ENCODE measurements at regions not wholly inside any gene's neighbourhood (a gene's known extent, or its start where the extent isn't known, plus 50 kb on each side); places are given as distances from the start of the nearest gene placed in this dataset.

DNA sequence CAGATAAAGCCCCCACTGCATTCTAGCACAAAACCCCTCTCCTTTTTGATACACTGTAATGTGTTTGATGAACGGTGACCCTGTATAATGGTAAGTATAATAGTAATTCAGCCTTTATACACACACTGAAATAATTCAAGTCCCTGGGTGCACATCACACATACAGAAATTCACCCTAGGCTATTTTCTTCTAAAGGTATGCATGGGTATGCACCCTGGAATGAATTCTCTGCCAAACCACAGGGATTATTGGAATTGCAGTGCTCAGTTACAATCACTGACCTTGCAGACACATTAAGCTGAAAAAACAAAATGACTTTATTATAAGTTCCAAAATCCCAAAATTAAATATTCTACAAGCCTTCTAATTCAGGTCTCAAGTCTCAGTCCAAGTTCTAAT lies 245.9 kb upstream of the FAT3 start:
- no peak overlapping the region for H3K9ac ChIP-seq (ENCODE audit: low read depth in 1 of 3, low read length in 3 of 3)
- no peak overlapping the region for H3K27ac ChIP-seq (ENCODE audit: low read depth, low read length)
- H3K9me3 ChIP-seq (ENCODE audit: control insufficient read depth in 3 of 3, low read length in 3 of 3): no peaks in the 10 kb centered on the region
- no peaks in the 10 kb centered on the region for H3K27me3 ChIP-seq (ENCODE audit: control insufficient read depth in 3 of 3, insufficient read depth in 3 of 3, low read length in 3 of 3)
- H3K4me3 ChIP-seq (ENCODE audit: low read length in 3 of 3): no peak overlapping the region
- peaks cover 0 to 6% (median 5%) of the 10 kb centered on the region in 3 donors for H3K4me1 ChIP-seq (ENCODE audit: control insufficient read depth in 3 of 3, insufficient read depth in 3 of 3, low read length in 3 of 3)
- no peaks in the 10 kb centered on the region for H3K36me3 ChIP-seq (ENCODE audit: control insufficient read depth in 3 of 3, insufficient read depth in 3 of 3, low read length in 3 of 3)

DNA sequence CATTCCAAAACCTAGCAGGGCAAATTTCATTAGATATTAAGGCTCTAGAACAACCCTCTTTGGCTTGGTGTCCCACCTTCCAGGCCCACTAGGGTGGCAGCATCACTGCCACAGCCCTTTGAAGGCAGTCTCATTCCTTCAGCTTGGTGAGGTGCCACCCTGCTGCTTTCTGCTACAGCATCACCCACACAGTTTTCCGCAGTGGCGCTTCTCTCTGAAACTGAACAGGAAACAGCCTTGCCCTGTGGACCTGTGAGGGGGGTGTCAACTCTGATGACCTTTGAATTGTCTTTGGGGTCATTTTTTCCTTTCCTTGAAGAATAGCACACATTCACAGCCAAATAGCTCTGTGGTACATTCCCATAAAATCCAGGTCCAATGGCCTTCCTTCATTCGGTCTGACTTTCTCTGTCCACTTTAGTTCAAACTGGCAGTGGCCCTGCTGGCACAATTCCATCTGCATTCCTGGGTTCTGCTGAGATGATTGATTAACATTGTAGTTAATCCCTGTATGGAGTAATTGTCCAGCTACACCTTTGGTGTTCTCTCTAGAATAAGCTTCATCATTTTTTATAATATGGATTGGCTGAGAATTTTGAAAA lies 251.9 kb upstream of the FAT3 start:
- H3K9me3 ChIP-seq (ENCODE audit: control insufficient read depth in 3 of 3, low read length in 3 of 3): no peaks in the 10 kb centered on the region
- H3K4me1 ChIP-seq (ENCODE audit: control insufficient read depth in 3 of 3, insufficient read depth in 3 of 3, low read length in 3 of 3): no peaks in the 10 kb centered on the region
- no peak overlapping the region for H3K9ac ChIP-seq (ENCODE audit: low read depth in 1 of 3, low read length in 3 of 3)
- no peak overlapping the region for H3K27ac ChIP-seq (ENCODE audit: low read depth, low read length)
- no peaks in the 10 kb centered on the region for H3K36me3 ChIP-seq (ENCODE audit: control insufficient read depth in 3 of 3, insufficient read depth in 3 of 3, low read length in 3 of 3)
- H3K27me3 ChIP-seq (ENCODE audit: control insufficient read depth in 3 of 3, insufficient read depth in 3 of 3, low read length in 3 of 3): no peaks in the 10 kb centered on the region
- no peak overlapping the region for H3K4me3 ChIP-seq (ENCODE audit: low read length in 3 of 3)

DNA sequence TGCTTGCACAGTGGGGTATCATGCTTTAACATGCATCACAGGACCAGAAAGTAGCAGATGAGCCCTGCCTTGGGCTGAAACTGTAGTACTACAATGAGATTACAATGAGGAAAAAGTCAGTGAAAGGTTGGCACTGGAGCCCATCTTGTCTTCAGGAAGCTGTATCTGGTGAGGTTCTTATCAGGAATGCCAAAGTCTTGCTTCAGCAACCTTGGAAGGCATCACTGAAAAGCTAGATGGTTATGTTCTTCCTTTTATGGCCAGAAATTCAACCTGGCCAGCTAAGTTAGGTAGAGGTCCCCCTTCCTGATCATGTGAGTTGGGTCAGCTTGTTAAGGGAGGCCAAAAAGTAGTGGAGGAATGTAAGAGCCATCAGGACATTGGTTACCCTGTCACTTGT lies 254.0 kb upstream of the FAT3 start:
- H3K9ac ChIP-seq (ENCODE audit: low read depth in 1 of 3, low read length in 3 of 3): no peak overlapping the region
- no peaks in the 10 kb centered on the region for H3K4me1 ChIP-seq (ENCODE audit: control insufficient read depth in 3 of 3, insufficient read depth in 3 of 3, low read length in 3 of 3)
- H3K27me3 ChIP-seq (ENCODE audit: control insufficient read depth in 3 of 3, insufficient read depth in 3 of 3, low read length in 3 of 3): no peaks in the 10 kb centered on the region
- no peaks in the 10 kb centered on the region for H3K36me3 ChIP-seq (ENCODE audit: control insufficient read depth in 3 of 3, insufficient read depth in 3 of 3, low read length in 3 of 3)
- H3K27ac ChIP-seq (ENCODE audit: low read depth, low read length): no peak overlapping the region
- H3K4me3 ChIP-seq (ENCODE audit: low read length in 3 of 3): no peak overlapping the region
- no peaks in the 10 kb centered on the region for H3K9me3 ChIP-seq (ENCODE audit: control insufficient read depth in 3 of 3, low read length in 3 of 3)

DNA sequence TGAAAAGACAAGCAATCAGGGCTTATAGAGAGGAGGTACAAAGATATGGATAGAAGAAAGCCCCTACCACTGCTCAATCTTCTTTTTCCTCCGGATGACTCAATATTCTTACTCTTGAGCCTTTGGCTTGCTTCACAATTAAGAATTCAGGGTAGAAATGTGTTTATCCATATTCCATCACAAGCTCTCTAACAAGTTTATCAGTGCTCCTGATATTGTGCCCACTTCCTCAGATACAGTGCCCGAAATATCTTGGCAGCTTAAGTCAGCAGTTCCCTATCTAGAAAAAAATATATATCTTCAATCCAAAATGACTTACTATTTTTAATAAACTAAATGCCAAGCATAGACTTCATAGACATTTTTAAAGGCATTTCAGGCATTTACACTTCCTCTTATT lies 255.1 kb upstream of the FAT3 start:
- no peak overlapping the region for H3K9ac ChIP-seq (ENCODE audit: low read depth in 1 of 3, low read length in 3 of 3)
- no peak overlapping the region for H3K4me3 ChIP-seq (ENCODE audit: low read length in 3 of 3)
- H3K9me3 ChIP-seq (ENCODE audit: control insufficient read depth in 3 of 3, low read length in 3 of 3): no peaks in the 10 kb centered on the region
- H3K27me3 ChIP-seq (ENCODE audit: control insufficient read depth in 3 of 3, insufficient read depth in 3 of 3, low read length in 3 of 3): no peaks in the 10 kb centered on the region
- H3K27ac ChIP-seq (ENCODE audit: low read depth, low read length): no peak overlapping the region
- H3K4me1 ChIP-seq (ENCODE audit: control insufficient read depth in 3 of 3, insufficient read depth in 3 of 3, low read length in 3 of 3): no peaks in the 10 kb centered on the region
- no peaks in the 10 kb centered on the region for H3K36me3 ChIP-seq (ENCODE audit: control insufficient read depth in 3 of 3, insufficient read depth in 3 of 3, low read length in 3 of 3)

DNA sequence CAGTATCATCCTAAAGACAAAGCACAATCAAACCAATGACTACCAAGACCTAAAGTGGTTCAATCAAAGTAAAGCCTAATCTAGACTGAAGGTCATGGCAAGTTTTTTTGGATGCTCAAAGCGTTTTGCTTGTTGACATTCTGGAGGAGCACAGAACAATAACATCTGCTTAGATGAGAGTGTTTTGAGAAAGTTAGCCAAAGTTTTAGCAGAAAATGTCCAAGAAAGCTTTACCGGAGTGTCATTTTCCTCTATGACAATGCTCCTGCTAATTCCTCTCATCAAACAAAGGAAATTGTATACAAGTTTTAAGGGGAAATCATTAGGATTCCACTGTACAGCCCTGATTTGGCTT lies 256.9 kb upstream of the FAT3 start:
- Histone ChIP-seq H3K9ac (ENCODE audit: low read depth in 1 of 3, low read length in 3 of 3) (no peak overlapping the region), H3K27me3 (ENCODE audit: control insufficient read depth in 3 of 3, insufficient read depth in 3 of 3, low read length in 3 of 3) (no peaks in the 10 kb centered on the region), H3K36me3 (ENCODE audit: control insufficient read depth in 3 of 3, insufficient read depth in 3 of 3, low read length in 3 of 3) (no peaks in the 10 kb centered on the region), H3K4me3 (ENCODE audit: low read length in 3 of 3) (no peak overlapping the region), H3K27ac (ENCODE audit: low read depth, low read length) (no peak overlapping the region), H3K9me3 (ENCODE audit: control insufficient read depth in 3 of 3, low read length in 3 of 3) (no peaks in the 10 kb centered on the region), H3K4me1 (ENCODE audit: control insufficient read depth in 3 of 3, insufficient read depth in 3 of 3, low read length in 3 of 3) (no peaks in the 10 kb centered on the region)

DNA sequence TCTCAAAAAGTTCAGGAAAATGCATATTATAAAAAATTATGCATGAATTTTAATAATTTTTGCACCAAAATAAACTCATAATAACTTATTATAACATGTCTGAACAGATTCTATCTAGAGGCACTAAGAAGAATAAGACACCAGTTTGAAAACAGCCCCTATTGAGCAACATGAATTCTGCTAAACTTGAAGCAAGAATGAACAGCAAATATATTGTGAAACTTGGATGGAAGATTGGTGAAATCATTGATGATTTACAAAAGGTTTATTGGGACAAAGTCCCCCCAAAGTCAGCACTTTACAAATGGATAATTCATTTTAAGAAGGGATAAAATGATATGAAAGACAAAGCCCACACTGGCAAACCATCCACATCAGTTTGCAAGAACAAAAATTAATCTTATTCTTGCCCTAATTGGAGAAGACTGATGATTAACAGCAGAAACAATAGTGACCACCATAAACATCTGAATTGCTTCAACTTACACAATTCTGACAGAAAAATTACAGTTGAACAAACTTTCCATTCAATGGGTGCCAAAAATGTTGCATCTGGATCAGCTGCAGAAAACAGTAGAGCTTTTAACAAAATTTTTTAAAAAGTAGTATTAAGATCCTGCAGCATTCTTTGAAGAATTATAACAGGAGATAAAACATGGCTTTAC lies 257.5 kb upstream of the FAT3 start:
- Histone ChIP-seq H3K4me3 (ENCODE audit: low read length in 3 of 3) (no peak overlapping the region), H3K9ac (ENCODE audit: low read depth in 1 of 3, low read length in 3 of 3) (no peak overlapping the region)

DNA sequence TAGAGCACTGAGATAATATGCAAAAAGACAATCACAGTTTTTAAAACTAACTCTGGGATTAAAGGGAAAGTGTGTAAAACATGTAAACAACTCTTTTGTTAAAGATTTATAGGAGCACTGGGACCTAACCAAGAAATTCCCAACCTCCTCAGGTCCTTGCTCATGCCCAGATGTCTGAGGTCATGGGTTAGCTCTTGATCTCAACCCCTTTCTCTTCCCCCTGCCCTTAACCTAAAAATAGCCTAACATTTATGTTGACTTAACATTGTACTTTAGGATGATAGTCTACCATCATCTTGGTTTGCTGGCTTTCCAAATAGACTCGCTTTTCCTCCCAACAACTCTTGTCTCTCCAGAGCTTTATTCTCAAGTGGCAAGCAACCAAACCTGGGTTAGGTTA lies 258.2 kb upstream of the FAT3 start:
- Histone ChIP-seq H3K4me1 (ENCODE audit: control insufficient read depth in 3 of 3, insufficient read depth in 3 of 3, low read length in 3 of 3) (no peaks in the 10 kb centered on the region), H3K9ac (ENCODE audit: low read depth in 1 of 3, low read length in 3 of 3) (no peak overlapping the region), H3K27me3 (ENCODE audit: control insufficient read depth in 3 of 3, insufficient read depth in 3 of 3, low read length in 3 of 3) (no peaks in the 10 kb centered on the region), H3K9me3 (ENCODE audit: control insufficient read depth in 3 of 3, low read length in 3 of 3) (no peaks in the 10 kb centered on the region), H3K4me3 (ENCODE audit: low read length in 3 of 3) (no peak overlapping the region), H3K36me3 (ENCODE audit: control insufficient read depth in 3 of 3, insufficient read depth in 3 of 3, low read length in 3 of 3) (no peaks in the 10 kb centered on the region), H3K27ac (ENCODE audit: low read depth, low read length) (no peak overlapping the region)

More for the DNA sequence above, 257.5 kb upstream of the FAT3 start:
- Histone ChIP-seq H3K4me1 (ENCODE audit: control insufficient read depth in 3 of 3, insufficient read depth in 3 of 3, low read length in 3 of 3) (no peaks in the 10 kb centered on the region), H3K9me3 (ENCODE audit: control insufficient read depth in 3 of 3, low read length in 3 of 3) (no peaks in the 10 kb centered on the region), H3K36me3 (ENCODE audit: control insufficient read depth in 3 of 3, insufficient read depth in 3 of 3, low read length in 3 of 3) (no peaks in the 10 kb centered on the region), H3K27ac (ENCODE audit: low read depth, low read length) (no peak overlapping the region), H3K27me3 (ENCODE audit: control insufficient read depth in 3 of 3, insufficient read depth in 3 of 3, low read length in 3 of 3) (no peaks in the 10 kb centered on the region)

DNA sequence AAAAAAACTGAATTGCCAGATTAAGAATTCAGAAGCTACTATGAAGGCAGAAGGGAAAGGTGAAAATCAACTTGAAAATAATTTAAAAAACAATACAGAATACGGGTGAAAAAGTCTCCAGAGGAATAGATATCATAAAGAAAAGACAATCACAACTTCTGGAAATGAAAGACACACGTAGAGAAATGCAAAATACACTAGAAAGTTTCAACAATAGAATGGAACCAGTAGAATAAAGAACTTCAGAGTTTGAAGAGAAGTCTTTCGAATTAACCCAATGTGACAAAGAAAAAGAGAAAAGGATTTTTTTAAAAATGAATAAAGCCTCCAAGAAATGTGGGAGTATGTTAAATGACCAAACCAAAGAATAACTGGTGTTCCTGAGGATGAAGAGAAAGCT lies 263.8 kb upstream of the FAT3 start:
- Histone ChIP-seq H3K27ac (ENCODE audit: low read depth, low read length) (no peak overlapping the region), H3K9me3 (ENCODE audit: control insufficient read depth in 3 of 3, low read length in 3 of 3) (peaks cover 0 to 5% (median 4%) of the 10 kb centered on the region in 3 donors), H3K4me1 (ENCODE audit: control insufficient read depth in 3 of 3, insufficient read depth in 3 of 3, low read length in 3 of 3) (no peaks in the 10 kb centered on the region), H3K4me3 (ENCODE audit: low read length in 3 of 3) (no peak overlapping the region), H3K27me3 (ENCODE audit: control insufficient read depth in 3 of 3, insufficient read depth in 3 of 3, low read length in 3 of 3) (no peaks in the 10 kb centered on the region), H3K36me3 (ENCODE audit: control insufficient read depth in 3 of 3, insufficient read depth in 3 of 3, low read length in 3 of 3) (no peaks in the 10 kb centered on the region), H3K9ac (ENCODE audit: low read depth in 1 of 3, low read length in 3 of 3) (no peak overlapping the region)

DNA sequence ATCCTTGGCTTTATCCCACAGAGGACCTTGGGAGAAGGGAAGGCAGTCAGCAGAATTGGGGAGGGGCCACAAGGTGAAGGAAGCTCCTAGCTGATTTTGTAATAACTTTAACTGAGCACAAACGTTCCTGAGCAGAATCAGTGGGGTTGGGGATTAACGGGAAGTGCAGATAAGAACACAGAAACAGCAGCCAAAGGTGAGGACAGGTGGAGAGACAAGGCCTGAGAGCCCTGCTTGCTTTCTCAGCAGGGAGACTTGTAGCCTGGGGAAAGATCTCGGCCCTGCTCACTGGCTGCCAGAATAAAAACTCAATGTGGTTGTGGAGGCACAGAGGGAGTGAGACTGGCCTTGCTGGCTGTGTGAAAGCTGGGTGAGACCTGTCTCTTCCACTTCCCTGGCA lies 265.2 kb upstream of the FAT3 start:
- no peak overlapping the region for H3K4me3 ChIP-seq (ENCODE audit: low read length in 3 of 3)
- no peaks in the 10 kb centered on the region for H3K4me1 ChIP-seq (ENCODE audit: control insufficient read depth in 3 of 3, insufficient read depth in 3 of 3, low read length in 3 of 3)
- H3K36me3 ChIP-seq (ENCODE audit: control insufficient read depth in 3 of 3, insufficient read depth in 3 of 3, low read length in 3 of 3): no peaks in the 10 kb centered on the region
- H3K27me3 ChIP-seq (ENCODE audit: control insufficient read depth in 3 of 3, insufficient read depth in 3 of 3, low read length in 3 of 3): no peaks in the 10 kb centered on the region
- no peak overlapping the region for H3K9ac ChIP-seq (ENCODE audit: low read depth in 1 of 3, low read length in 3 of 3)
- no peak overlapping the region for H3K27ac ChIP-seq (ENCODE audit: low read depth, low read length)
- H3K9me3 ChIP-seq (ENCODE audit: control insufficient read depth in 3 of 3, low read length in 3 of 3): peaks cover 0 to 5% (median 4%) of the 10 kb centered on the region in 3 donors

DNA sequence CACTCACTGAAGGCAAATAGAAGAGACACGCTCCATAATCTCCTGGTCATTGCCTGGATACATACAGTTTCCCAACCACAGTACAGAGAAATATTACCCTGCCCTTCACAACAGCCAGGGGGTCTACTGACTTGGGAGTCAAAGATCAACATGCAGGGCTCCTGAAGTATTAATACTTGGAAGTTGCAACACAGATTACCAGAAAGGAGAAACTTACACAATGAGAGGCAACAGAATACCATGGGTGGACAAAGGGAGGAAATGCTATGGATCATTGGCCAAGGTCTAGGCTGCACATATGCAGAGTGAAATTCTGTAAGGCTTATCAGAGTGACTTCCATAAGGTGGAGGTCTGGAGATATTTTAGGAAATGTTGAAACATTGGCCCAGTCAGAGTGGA lies 267.9 kb upstream of the FAT3 start:
- Histone ChIP-seq H3K9me3 (ENCODE audit: control insufficient read depth in 3 of 3, low read length in 3 of 3) (peaks cover 0 to 5% (median 4%) of the 10 kb centered on the region in 3 donors), H3K36me3 (ENCODE audit: control insufficient read depth in 3 of 3, insufficient read depth in 3 of 3, low read length in 3 of 3) (no peaks in the 10 kb centered on the region), H3K4me3 (ENCODE audit: low read length in 3 of 3) (no peak overlapping the region), H3K27ac (ENCODE audit: low read depth, low read length) (no peak overlapping the region), H3K4me1 (ENCODE audit: control insufficient read depth in 3 of 3, insufficient read depth in 3 of 3, low read length in 3 of 3) (no peaks in the 10 kb centered on the region), H3K9ac (ENCODE audit: low read depth in 1 of 3, low read length in 3 of 3) (no peak overlapping the region), H3K27me3 (ENCODE audit: control insufficient read depth in 3 of 3, insufficient read depth in 3 of 3, low read length in 3 of 3) (no peaks in the 10 kb centered on the region)

Measured in skeletal muscle tissue (tissue), 3 donors.